Transverse colon (tissue), 4 donors: ENCODE measurements at regions not wholly inside any gene's neighbourhood (a gene's known extent, or its start where the extent isn't known, plus 50 kb on each side); places are given as distances from the start of the nearest gene placed in this dataset.

Experiments
- CTCF ChIP-seq, 5 experiments: fragments of 200-600 bp in 3 of 5; fragments of 450-650 bp in 2 of 5; sonication (generic) in 3 of 5; IDR thresholded peaks; 1 replicate in 2 of 5; 2 replicates in 3 of 5; pipeline ENCODE4 v1.5.1; 2016 to 2017; ENCODE audit warnings: antibody characterized with exemption in 5 of 5, inconsistent platforms in 3 of 5, mild to moderate bottlenecking in 2 of 5, moderate library complexity in 1 of 5
- EP300 ChIP-seq: sonication (generic); formaldehyde crosslinking; IDR thresholded peaks from one replicate; pipeline ENCODE4 v1.6.1; 2017; ENCODE audit warnings: antibody characterized with exemption, low read depth
- POLR2A ChIP-seq: fragments of 450-650 bp; IDR thresholded peaks from one replicate; pipeline ENCODE4 v1.6.1; 2016; ENCODE audit warnings: antibody characterized with exemption, mild to moderate bottlenecking, moderate library complexity
- POLR2AphosphoS5 ChIP-seq, 3 donors: sonication (generic); formaldehyde crosslinking; IDR thresholded peaks; one replicate each; pipeline ENCODE4 v1.6.1; 2016; ENCODE audit warnings: antibody characterized with exemption in 3 of 3

DNA sequence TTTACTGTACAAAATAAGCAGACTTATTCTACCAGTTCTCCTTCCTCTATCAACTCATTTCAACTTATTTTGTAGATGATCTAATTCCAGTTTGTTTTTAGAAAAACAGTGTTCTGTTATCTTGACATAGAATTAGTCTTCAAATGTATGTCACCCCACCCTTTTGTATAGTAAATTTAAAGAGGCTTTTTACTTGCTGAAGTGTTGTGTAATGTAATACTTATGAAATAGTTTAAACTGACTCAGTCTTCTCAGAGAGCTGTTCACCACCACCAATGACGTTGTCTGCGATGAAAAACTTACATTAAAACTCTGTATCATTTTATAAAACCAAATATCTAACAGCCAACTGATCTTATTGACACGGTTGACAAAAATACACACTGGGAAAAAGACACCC, 82.9 kb downstream of the RAP2B start:
- no peak for TF ChIP-seq POLR2AphosphoS5 (IDR thresholded peaks at IDR 0.05)
- TF ChIP-seq CTCF (IDR thresholded peaks at IDR 0.05) = no peak
- no peak for TF ChIP-seq EP300
- TF ChIP-seq POLR2A = no peak
